GM19043 (cell line): ENCODE measurements at regions not wholly inside any gene's neighbourhood (a gene's known extent, or its start where the extent isn't known, plus 50 kb on each side); places are given as distances from the start of the nearest gene placed in this dataset.

Source experiments
- ATAC-seq: cut with Tn5 transposase; IDR thresholded peaks from one replicate; pipeline ENCODE4 v1.9.1; 2021; ENCODE audit warnings: low read depth; ENCODE audit not compliant: unreplicated experiment

DNA sequence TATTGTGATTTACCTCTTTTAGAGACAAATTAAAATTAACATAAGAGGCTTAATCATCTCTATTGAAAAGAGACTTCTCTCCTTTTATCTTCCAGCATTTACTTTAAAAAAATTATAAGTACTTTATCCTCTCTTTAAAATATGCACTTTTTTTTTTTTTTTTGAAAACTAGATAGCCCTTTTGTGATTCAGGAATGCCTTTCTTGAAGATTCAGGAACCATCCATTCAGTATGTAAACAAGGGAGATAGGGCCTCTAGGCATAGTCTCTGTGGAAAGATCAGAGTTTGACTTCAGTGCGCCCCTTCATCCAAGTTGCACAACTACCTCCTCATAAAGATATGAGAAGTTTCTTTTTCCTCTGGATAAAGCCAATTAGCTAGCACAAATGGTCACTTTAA, 1163.7 kb downstream of the SI start:
- no peak for ATAC-seq

DNA sequence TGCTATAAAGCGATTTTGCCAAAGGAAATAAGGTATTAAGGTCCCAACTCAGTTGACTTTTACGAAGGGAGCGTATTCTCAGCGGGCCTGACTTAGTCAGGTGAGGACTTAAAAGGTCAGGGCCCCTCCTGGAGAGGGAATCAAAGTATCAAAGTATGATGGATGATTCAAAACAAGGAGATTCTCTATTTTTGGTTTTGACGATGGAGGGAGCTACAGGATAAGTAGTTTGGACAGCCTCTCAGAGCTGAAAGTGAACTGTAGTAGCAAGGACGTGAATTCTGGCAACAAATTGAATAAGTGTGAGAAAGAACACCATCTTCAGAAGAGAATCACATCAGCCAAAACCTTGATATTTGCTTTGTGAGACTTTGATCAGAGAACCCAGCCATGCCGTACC, 1186.5 kb downstream of the SI start:
- no peak for ATAC-seq

DNA sequence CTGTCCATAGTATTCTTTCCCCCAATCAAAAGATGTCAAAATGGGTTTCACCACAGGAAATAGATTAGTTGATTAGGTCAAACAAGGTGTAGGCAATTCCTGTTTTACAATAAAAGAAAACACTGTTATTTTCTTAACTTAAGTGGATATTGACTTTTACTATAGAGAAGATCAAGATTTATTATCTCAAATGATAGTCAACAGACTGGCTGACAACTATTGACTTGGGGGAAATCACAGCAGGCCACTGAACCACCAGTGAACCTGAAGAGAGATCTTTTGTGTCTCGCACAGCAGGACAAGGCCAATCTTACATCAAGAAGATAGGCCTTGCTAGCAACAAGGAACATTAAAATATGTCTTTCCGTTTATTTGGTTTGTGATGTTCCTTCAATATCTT, 1187.6 kb downstream of the SI start:
- no peak for ATAC-seq

DNA sequence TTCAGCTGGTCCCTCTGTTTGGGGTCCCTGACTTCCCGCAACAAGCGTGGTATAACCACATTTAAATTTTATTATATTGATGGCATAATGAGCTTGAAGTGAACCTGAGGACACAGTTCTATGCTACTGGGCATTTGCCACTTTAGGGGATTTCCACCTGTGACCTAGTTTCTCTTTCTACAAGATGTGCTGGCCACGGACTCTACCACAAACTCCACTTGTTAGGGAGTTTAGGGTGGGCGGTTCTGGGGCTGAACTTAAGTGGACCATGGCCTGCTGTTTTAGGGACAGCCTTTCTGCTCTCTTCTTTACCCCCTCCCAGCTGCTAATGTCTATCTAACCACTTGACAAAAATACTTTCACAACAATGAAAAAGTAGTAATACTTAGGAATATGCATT, 1199.1 kb downstream of the SI start:
- no peak for ATAC-seq

DNA sequence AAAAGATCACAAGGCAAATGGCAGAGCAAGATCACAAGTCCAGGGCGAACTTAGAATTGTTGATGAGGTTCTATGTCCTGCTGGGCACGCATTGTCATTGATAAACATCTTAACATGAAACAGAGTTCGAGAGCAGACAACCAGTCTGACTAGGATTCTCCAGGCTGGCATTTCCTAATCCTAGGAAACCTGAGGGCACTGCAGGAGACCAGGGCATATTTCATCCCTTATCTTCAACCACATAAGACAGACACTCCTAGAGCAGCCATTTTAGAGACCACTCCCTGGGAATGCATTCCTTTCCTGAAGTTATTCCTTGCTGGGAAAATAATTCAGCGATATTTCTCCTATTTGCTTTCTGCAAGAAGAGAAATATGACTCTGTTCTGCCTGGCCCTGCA, 1199.9 kb downstream of the SI start:
- no peak for ATAC-seq

DNA sequence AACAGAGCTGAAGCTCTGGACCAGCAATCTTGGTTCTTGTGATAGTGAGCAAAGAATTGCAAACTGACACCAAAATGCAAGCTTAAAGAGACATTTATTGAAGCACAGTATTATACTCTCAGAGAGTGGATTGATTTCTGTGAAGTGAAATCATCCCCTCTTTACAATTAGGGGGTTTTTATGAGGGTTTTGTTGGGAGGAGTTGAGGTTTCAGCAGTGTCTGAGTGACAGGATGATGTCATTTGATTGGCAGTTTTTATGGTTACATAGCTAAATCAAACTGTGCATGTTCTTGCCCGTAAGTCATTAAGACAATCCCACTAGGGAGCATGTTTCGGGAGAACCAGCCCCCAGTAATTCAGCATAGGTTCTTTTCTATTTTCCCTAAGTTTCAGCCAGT, 1200.5 kb downstream of the SI start:
- ATAC-seq = no peak

DNA sequence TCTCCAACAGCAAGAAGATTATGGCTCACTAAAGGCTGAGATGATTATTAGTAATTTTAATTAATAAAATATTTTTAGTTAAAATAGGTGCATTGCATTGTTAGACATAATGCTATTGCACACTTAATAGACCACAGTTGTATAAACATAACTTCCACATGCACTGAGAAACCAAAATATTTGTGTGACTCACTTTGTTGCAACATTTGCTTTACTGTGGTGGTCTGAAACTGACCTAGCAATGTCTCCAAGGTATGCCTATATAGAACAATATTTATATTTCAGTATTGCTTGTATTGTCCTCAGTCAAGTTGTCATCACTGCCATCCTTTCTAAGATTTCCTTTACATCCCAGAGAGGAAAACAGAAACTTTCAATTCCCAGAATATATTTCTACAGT, 1215.2 kb downstream of the SI start:
- ATAC-seq = no peak

DNA sequence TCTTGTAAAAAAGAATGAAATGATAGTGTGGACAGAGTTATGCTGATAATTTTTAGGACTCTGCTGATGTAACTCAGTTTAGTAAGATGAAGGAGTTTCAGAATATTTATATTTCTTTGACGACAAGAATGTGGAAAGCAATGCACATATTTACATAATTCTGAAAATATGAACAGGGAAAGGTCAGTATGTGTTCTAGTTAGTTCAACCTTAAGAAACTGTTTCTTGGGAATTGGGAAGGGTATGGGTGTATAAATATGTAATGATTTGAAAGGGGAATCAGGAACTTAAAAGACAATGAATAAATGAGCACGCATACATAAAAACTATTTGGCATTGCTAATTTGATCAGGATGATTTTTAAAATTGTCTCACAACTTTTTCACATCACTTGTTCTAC, 1226.1 kb downstream of the SI start:
- no peak for ATAC-seq

DNA sequence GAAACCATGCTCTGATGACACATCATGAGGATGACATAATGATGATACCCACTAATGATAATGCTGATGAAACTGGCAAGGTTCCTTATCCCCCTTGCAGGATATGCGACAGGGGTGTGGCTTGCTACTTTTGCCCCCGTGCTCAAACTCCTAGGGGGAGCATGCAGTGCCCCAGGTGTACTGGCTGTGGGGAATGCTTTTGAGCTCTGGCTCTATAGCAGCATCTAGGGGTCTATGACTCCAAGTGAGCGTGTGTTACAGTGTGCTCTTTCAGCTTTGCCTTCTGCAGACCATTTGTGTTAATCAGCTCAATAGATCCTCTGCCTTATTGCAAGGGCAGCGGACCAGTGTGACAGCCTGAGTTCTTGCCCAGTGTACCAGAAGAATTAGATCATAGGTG, 1239.5 kb downstream of the SI start:
- ATAC-seq = no peak

DNA sequence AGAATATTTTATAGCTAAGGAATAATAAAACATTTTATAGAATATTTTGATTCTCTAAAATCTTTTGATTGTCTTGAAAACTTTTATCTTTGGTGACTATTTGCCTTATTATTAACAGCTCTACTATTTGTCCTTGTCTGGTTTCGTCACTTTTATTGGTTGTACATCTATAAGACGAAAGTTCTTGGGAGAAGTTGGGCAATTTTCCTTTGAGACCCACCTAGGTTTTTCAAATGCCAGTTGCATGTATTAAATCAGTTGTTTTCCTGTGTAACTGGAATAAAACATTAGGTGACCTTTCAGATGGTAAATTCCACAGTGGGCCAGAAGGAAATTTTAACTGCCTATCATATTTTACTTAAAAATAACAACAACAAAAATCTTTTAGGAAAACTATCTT, 1245.7 kb downstream of the SI start:
- no peak for ATAC-seq

DNA sequence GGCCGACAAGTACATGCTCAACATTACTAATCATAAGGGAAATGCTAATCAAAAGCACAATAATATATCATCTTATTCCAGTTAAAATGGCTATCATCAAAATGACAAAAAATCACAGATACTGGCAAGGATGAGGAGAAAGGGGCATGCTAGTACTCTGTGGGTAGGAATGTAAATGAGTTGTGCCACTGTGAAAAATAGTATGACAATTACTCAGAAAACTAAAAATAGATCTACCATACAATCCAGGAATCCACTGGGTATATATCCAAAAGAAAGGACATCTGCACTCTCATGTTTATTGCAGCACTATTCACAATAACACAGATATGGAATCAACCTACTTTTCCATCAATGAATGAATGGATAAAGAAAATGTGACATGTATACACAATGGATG, 1256.5 kb downstream of the SI start:
- no peak for ATAC-seq

DNA sequence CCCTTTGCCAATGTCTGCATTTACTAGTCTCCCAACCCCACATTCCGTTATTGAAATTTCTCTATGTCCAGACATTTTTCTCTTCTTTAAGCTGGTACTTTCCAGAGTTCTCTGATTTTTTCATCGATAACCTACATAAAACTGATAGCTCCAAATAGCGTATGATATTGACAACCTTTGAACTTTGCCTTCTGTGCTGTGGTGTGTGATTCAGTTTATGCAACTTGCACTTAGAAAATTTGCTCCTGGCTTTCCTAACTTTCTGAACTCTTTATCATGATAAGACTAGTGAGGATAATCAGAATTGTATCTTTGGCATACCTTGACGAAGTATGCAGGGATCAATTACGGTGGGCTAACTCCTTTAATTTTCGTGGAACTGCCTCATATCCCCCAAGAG, 1261.3 kb downstream of the SI start:
- ATAC-seq = no peak

DNA sequence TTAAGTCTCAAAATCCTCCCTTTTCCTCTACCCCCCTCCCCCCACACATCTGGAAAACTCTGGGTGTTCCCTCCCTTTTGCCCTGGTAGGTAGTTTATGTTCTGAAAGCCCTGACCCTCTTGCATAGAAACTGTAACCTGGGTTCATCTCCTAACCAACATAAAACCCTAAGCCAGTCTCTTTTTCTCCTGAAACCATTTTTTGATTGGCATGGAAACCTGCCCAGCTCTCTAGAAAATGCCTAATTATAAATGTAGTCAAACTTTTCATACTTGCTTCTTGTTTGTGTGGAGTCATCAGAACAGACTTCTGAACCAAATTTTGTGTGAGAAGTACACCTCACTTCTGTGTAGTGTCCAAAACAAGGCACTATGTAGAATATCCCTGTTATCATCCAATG, 1264.4 kb downstream of the SI start:
- no peak for ATAC-seq

DNA sequence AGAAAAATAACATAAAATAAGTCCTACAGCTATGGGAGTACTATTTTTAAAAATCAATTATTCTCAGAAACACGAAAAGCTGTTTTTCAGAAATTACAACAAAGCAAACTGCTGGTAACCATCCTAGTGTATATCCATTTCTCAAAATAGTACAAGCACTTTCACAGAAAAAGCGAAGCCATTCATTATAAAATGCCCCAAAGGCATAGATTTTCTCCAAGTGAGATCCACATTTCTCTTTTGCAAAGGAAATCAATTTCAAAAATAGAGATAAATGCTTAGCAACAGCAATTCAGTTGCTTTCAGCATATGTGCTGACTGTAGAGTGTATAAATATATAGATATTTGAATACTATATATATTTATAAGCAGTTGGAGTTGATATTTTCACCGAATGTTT, 1266.3 kb downstream of the SI start:
- ATAC-seq = no peak

DNA sequence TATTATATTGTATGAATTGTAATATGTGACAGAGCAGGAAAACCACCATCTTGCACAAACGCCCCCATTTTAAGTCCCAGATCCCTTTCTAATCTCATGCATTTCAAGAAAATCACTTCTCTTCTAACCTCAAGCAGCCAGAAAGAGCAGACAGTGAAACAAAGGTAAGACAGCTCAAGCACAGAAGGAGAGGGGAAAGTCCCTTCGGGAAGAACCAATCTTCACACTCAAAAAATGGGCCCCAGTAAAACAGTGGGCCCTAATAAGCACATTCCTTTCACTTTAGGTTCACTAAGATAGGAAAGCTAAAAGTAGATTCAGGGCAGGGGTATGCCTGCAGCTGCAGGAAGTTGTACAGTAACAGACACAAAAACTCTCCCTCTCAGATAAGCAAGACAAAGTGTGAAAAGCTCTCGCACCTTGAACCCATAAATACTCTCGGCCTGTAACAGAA, 1268.7 kb downstream of the SI start:
- no peak for ATAC-seq

DNA sequence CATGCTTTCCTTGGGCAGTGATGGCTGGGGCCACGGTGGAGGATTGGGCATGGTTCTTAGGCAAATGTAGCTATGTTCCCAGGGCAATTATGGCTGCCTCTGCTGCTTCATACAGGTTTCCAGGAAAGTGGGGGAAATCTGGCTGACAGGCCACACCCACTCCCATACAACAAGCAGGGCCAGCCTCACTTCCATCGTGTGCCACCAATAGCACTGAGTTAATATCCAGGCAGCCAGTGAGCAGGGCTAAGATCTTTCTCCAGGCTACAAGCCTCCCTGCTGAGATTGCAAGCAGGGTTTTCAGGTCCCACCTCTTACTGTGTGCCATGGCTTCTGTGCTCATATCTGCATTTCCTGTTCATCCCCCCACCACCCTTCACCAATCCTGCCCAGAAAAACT, 1291.9 kb downstream of the SI start:
- no peak for ATAC-seq

DNA sequence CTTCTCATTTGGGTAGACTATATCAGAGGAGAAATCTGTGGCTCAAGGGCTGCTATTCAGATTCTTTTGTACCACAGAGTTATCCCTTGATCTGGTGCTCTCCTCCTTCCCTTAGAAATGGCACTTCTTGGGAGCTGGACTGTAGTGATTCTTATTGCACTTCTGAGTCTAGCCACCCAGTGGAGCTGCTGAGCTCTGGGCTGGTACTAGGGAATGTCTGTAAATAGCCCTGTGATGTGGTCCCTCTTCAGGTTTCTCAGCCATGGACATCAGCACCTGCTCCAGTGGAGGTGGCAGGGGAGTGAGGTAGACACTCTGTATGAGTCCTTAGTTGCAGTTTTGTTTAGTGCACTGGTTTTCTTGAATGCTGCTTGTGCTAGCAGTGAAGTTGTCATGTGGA, 1292.6 kb downstream of the SI start:
- no peak for ATAC-seq

DNA sequence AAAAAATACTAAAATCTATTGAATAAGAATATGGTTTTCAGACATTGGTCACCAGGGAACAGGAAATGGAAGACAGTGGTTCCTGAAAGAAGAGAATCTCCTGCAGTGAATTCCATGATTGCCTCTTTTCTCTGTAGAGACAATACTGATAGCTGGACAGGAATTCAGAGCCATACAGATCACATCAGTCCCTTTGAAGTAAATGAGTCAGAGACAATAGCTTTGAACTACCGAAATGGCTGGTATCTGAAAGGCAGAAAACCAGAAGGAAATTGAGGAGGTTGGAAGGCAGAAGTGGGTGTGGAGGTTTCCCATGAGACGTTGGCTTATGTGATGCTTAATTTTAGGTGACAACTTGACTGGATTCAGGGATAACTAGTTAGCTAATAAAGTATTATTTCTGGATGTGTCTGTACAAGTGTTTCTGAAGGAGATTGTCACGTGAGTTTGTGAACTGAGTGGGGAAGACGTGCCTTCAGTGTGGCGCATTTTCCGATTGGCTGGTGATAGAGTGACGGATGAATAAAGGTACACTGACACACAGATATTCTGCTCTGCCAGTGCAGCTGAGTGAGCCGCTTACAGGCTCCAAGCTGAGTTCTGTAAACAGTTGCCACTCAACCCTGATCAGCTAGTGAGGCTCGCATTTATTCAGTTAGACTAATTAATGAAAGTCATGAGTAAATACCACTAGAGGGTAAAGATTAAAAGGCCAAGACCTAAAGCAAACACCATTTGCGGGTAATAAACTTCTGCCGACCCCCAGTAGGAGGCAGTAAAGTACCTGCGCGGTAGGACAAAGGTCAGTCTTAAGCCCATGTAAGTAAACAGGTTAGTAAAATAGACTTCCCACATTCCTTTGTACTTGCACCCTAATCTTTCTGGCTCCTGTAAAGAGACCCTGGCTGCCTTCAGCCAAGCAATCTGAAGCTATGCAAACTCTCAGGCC, 1298.6 kb downstream of the SI start:
- no peak for ATAC-seq

DNA sequence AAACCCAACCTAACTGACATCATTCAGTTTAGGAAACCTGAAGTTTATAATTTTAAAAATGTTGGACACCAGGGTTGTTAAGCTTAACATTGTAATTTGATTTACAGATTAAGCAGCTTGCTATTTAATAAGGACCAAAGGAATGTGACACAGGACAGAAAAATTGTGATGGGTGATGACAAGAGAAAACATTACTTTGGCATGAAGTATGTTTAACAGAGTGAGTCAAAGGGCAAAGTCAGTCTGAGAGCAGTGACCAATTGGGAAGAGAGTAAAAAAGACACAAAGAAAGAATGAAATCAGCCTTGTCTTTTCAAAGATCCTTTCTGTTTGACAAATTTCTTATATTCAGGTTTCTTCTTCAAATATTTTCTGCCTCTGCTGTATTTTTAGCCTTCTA, 1301.6 kb downstream of the SI start:
- ATAC-seq = no peak

DNA sequence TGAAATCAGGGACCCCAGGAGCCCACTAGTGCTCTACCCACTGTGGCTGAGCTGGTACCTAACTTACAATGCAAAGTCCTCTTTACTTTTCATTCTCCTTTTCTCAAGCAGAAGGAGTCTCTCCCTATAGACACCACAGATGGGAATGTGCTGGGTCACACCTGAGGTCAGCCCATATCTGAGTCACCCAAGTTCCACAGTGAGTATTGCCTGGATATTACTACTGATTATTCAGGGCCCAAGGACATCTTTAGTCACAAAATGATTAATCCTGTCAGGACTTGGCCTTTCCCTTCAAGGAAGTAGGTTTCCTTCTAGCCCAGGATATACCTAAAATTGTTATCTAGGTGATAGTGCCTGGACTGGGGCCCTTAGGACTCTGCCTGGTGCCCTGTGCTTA, 1305.2 kb downstream of the SI start:
- no peak for ATAC-seq

DNA sequence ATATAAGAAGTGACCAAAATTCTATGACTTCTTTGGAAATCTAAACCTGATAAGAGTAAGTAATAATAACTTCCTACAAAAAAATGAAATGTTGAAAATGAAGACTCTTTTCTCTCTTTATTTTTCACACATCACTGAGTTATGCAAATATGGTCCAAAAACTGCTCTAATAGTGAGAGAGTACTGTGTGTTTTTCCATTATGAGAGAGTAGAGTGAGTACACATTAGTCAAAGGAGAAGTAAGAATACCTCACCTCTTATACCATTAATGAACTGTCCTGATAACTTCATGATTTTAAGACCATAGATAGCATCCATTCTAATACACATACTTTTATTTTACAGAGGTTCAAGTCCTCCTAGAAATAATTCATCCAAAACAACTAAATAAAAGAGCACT, 1310.2 kb downstream of the SI start:
- no peak for ATAC-seq

DNA sequence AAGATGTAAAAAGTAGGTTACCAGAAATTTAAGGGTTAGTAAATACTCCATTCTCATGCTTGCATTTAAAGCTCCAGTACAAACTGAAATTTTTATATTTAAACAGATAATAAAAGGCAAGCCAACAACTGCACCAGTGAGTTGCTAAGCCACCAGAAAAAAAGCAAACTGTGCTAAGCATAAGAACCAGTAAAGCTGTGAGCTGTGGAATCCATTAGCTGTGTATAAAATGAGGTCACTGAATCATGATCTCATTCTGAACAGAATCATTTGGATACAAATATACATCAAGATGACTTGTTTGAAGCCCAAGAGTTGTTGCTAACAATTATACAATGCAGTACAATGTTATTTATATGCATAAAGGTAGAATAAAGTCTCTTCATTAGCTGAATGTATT, 1312.2 kb downstream of the SI start:
- no peak for ATAC-seq

DNA sequence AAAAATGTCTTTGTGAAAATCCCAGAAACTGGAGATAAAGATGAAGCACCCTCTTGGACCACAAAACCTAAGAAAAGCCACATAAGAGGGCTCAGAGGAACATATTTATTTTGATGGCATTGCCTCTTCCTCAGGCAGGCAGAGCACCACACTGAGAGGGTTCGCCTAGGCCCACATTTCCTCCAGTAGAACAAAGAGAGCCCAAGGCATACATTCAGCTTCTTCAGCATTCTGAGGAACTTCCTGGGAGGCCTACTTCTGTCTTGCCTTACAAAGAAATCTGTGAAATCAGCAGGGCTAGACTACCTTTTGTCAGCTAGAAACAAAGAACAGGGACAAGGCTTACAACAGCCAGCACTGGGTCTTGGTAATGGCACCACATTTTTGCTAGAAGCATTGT, 1325.3 kb downstream of the SI start:
- no peak for ATAC-seq
